GM12878 (cell line): ENCODE measurements at regions not wholly inside any gene's neighbourhood (a gene's known extent, or its start where the extent isn't known, plus 50 kb on each side); places are given as distances from the start of the nearest gene placed in this dataset.

Experiments used
- ATAC-seq: fragments of 200-7000 bp; cut with Tn5 transposase; 3 replicates; pipeline ENCODE4 v1.9.1; 2020; ENCODE audit warnings: mild to moderate bottlenecking, moderate library complexity
- BruUV-seq: library from RNA; stranded (reverse); fragments of 400-500 nt; replicated peaks from 2 replicates; lab custom pipeline; 2021; lab: Mats Ljungman, UMichigan
- CTCF ChIA-PET: fragments of 300-600 bp; sonication (Branson Sonifier 250); formaldehyde crosslinking; extraction: SDS; loops from one replicate; lab custom pipeline; 2021; ENCODE audit warnings: inconsistent platforms; lab: Yijun Ruan, JAX
- POLR2A ChIA-PET: fragments of 350-600 bp; formaldehyde crosslinking; extraction: SDS; loops from one replicate; lab custom pipeline; 2021; ENCODE audit warnings: inconsistent platforms; lab: Charles Lee
- RAD21 ChIA-PET: fragments of 300-600 bp; sonication (Branson Sonifier 250); formaldehyde crosslinking; loops from one replicate; lab custom pipeline; 2023; ENCODE audit warnings: antibody characterized with exemption; ENCODE audit not compliant: unreplicated experiment; lab: Charles Lee
- SMC1A ChIA-PET: fragments of 300-600 bp; sonication (Branson Sonifier 250); formaldehyde crosslinking; loops from one replicate; lab custom pipeline; 2023; ENCODE audit not compliant: unreplicated experiment, uncharacterized antibody; lab: Charles Lee
- DNase-seq: peaks from one replicate; pipeline ENCODE4 v3.0.0-alpha.2; 2011; ENCODE audit warnings: low read depth, low spot score
- FAIRE-seq: peaks from 3 replicates; lab custom pipeline; 2011; peaks lifted over from hg19 to GRCh38; lab: Jason Lieb, UNC
- H2AFZ ChIP-seq: 2 replicates; pipeline ENCODE4 v1.6.0; 2011; ENCODE audit warnings: low read depth, low read length, control low read depth; ENCODE audit not compliant: control insufficient read depth
- H3K27ac ChIP-seq: 2 replicates; pipeline ENCODE4 v1.5.1; 2011; ENCODE audit warnings: control low read depth; ENCODE audit not compliant: control insufficient read depth, insufficient read depth
- H3K27me3 ChIP-seq, 2 experiments: replicated peaks in 1 of 2; 2 replicates each; pipeline versions ENCODE4 v1.6.0 to v1.6.1; 2011; ENCODE audit warnings: low read length in 1 of 2; ENCODE audit not compliant: control insufficient read depth in 2 of 2, insufficient read depth in 2 of 2
- H3K36me3 ChIP-seq, 2 experiments: 2 replicates each; pipeline ENCODE4 v1.5.1; 2011; ENCODE audit warnings: low read length in 1 of 2; ENCODE audit not compliant: control insufficient read depth in 2 of 2, insufficient read depth in 2 of 2
- H3K4me1 ChIP-seq: 2 replicates; pipeline ENCODE4 v1.6.1; 2011; ENCODE audit warnings: mild to moderate bottlenecking, low read length, moderate library complexity, mixed read lengths; ENCODE audit not compliant: control insufficient read depth, insufficient read depth
- H3K4me2 ChIP-seq: 2 replicates; pipeline ENCODE4 v1.6.0; 2011; ENCODE audit warnings: control low read depth; ENCODE audit not compliant: control insufficient read depth, insufficient read depth
- H3K4me3 ChIP-seq: fragments of 200-600 bp; sonication (generic); 2 replicates; pipeline ENCODE4 v1.5.1; 2016
- H3K79me2 ChIP-seq: 2 replicates; pipeline ENCODE4 v1.6.0; 2011; ENCODE audit warnings: low read length; ENCODE audit not compliant: control insufficient read depth, insufficient read depth
- H3K9ac ChIP-seq: 2 replicates; pipeline ENCODE4 v1.8.0; 2011; ENCODE audit warnings: low read length, control low read depth, mixed read lengths; ENCODE audit not compliant: control insufficient read depth, insufficient read depth
- H3K9me3 ChIP-seq: replicated peaks from 3 replicates; pipeline ENCODE4 v1.5.1; 2011; ENCODE audit warnings: mild to moderate bottlenecking, low read length; ENCODE audit not compliant: control insufficient read depth, insufficient read depth
- H4K20me1 ChIP-seq: 2 replicates; pipeline ENCODE4 v1.6.0; 2011; ENCODE audit not compliant: control insufficient read depth, insufficient read depth
- ATF7 ChIP-seq: fragments of 450-650 bp; IDR thresholded peaks from 2 replicates; pipeline ENCODE4 v1.6.1; 2016; ENCODE audit warnings: low read depth, mild to moderate bottlenecking
- E2F8 ChIP-seq: fragments of 450-650 bp; IDR thresholded peaks from 2 replicates; pipeline ENCODE4 v1.6.1; 2018; ENCODE audit warnings: mild to moderate bottlenecking, low read depth, moderate library complexity; ENCODE audit not compliant: partially characterized antibody
- EED ChIP-seq: sonication (generic); IDR thresholded peaks from 2 replicates; pipeline ENCODE4 v1.6.1; 2016; ENCODE audit warnings: antibody characterized with exemption, low read depth
- KAT2A ChIP-seq: conservative IDR thresholded peaks from 2 replicates; pipeline ENCODE4 v1.6.1; 2011; ENCODE audit warnings: low read depth, low read length; ENCODE audit not compliant: control insufficient read depth
- NR2C2 ChIP-seq: IDR thresholded peaks from 2 replicates; pipeline ENCODE4 v1.6.1; 2011; ENCODE audit warnings: borderline replicate concordance, low read depth; ENCODE audit not compliant: control insufficient read depth, insufficient read length
- POU2F2 ChIP-seq: IDR thresholded peaks from 3 replicates; pipeline ENCODE4 v1.6.1; 2011; ENCODE audit warnings: low read depth, mild to moderate bottlenecking, low read length, borderline replicate concordance
- TBL1XR1 ChIP-seq: IDR thresholded peaks from 2 replicates; pipeline ENCODE4 v1.6.1; 2012; ENCODE audit warnings: low read depth, low read length, improper control_type of control experiment
- USF2 ChIP-seq: IDR thresholded peaks from 2 replicates; pipeline ENCODE4 v1.6.1; 2011; ENCODE audit warnings: low read depth, low read length, improper control_type of control experiment, borderline replicate concordance
- ZNF24 ChIP-seq: fragments of 450-650 bp; IDR thresholded peaks from 2 replicates; pipeline ENCODE4 v1.6.1; 2017; ENCODE audit warnings: antibody characterized with exemption, mild to moderate bottlenecking
- WGBS: methylation state at CpG from one replicate; pipeline ENCODE4 v1.1.6; 2016; ENCODE audit warnings: low lambda C conversion rate; ENCODE audit not compliant: insufficient replicate concordance, insufficient coverage; ENCODE audit errors: missing lambda C conversion rate; 5-methylcytosine and 5-hydroxymethylcytosine counted together
- in situ Hi-C: fragments of 300-500 bp; cut with MboI; formaldehyde crosslinking; loops from 9 replicates; pipeline ENCODE4 v1.14.3; 2018; ENCODE audit warnings: mixed read lengths
- intact Hi-C: fragments of 100-400 bp; cut with micrococcal nuclease; formaldehyde crosslinking; loops from one replicate; pipeline ENCODE4 v1.14.2; 2022; ENCODE audit not compliant: unreplicated experiment
- TF ChIP-seq, protein P1 (sequence below): fragments of 150-350 bp; IDR thresholded peaks from 2 replicates; pipeline ENCODE4 v1.6.1; 2014; ENCODE audit warnings: mild to moderate bottlenecking, low read depth, low read length

- TF ChIP-seq, protein P1, sequence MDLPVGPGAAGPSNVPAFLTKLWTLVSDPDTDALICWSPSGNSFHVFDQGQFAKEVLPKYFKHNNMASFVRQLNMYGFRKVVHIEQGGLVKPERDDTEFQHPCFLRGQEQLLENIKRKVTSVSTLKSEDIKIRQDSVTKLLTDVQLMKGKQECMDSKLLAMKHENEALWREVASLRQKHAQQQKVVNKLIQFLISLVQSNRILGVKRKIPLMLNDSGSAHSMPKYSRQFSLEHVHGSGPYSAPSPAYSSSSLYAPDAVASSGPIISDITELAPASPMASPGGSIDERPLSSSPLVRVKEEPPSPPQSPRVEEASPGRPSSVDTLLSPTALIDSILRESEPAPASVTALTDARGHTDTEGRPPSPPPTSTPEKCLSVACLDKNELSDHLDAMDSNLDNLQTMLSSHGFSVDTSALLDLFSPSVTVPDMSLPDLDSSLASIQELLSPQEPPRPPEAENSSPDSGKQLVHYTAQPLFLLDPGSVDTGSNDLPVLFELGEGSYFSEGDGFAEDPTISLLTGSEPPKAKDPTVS = no peak
- TF ChIP-seq ATF7 (no peak), TBL1XR1 (no peak)
Observed at GRCh38 chr6:27772261-27773001, 139.8 kb downstream of the OR2B2 start (continued).

DNA sequence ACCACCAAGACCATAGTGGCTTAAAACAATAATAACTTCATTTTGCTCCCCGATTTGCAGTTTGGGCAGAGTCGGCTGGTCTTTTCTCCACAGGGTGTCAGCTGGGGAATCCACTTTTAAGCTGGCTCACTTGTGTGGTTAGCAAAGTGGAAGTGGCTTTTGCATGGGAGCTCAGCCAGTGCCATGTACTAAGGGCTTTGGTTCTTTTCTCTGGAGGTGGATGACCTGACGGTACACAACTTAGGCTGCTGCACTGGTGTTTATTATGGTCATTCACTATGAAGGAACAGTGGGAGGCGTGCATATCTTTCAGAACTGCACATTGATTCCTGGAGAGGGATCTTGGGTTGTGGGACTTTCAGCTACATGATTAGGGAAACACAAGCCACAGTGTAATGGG is 141.0 kb downstream of the OR2B2 start:
- Histone ChIP-seq H3K79me2 (no peaks in the 10 kb centered on the region), H2AFZ (no peak overlapping the region), H4K20me1 (no peaks in the 10 kb centered on the region), H3K4me2 (no peak overlapping the region), H3K36me3 (no peaks in the 10 kb centered on the region), H3K4me1 (peaks cover 9% of the 10 kb centered on the region), H3K27ac (no peak overlapping the region), H3K4me3 (no peak overlapping the region), H3K9ac (no peak overlapping the region), H3K9me3 (no peaks in the 10 kb centered on the region), H3K27me3 (no peaks in the 10 kb centered on the region)
- POLR2A ChIA-PET = interaction anchor here (2.7 to 3.2 kb wide), 2 partner anchors 10 to 16 kb away, joined by 18 to 29 read pairs; no protein-coding TSS in a partner anchor
- 56% methylated on average over 4 of the region's 4 CpGs for WGBS
- intact Hi-C loops = no loop called here
- ATAC-seq (no peak), FAIRE-seq (no peak), DNase-seq (no peak)
- in situ Hi-C loops = loop anchor here (25.0 kb wide), 1 partner anchor 259 kb away; no protein-coding TSS in a partner anchor
- TF ChIP-seq EED (no peak), POU2F2 (no peak), E2F8 (no peak), NR2C2 (no peak), ZNF24 (no peak), KAT2A (no peak), USF2 (no peak)
- RAD21 ChIA-PET = interaction anchor here (2.3 to 3.9 kb wide), 4 partner anchors 10 to 124 kb away, joined by 15 to 44 read pairs (median 32); no protein-coding TSS in a partner anchor
- SMC1A ChIA-PET = interaction anchor here (1.5 to 4.9 kb wide), 3 partner anchors 10 to 27 kb away, joined by 4 to 93 read pairs (median 56); no protein-coding TSS in a partner anchor
- CTCF ChIA-PET = interaction anchor here (2.0 to 4.3 kb wide), 6 partner anchors 10 to 125 kb away, joined by 5 to 193 read pairs (median 18); no protein-coding TSS in a partner anchor
- BruUV-seq = no TSS peak
